RKO (cell line): ENCODE measurements at regions not wholly inside any gene's neighbourhood (a gene's known extent, or its start where the extent isn't known, plus 50 kb on each side); places are given as distances from the start of the nearest gene placed in this dataset.
A peak's percentile ranks its signal among the peaks of the same experiment; 100 is the strongest.

Experiments used
- DNase-seq: peaks from one replicate; pipeline ENCODE4 v3.0.0-alpha.2; 2016; ENCODE audit warnings: low spot score

DNA sequence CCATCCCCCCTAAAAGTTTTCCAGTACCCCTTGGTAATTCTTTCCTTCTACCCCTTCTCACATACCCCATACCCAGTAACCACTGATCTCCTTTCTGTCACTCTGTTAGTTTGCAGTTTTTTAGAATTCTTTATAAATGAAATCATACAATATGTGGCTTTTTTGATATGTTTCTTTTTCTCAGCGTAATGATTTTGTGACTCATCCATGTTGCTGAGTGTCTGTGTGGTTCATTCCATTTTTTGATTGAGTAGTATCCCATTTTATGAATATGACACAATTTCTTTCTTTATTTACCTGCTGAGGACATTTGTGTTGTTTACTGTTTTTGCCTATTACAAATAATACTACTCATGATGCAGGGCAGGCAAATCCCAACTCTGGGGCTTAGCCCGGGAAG, 1605.3 kb downstream of the BRINP3 start:
- DNase-seq, result no peak

- no peak for DNase-seq
Measured at GRCh38 chr1:188877668-188878067, 1600.0 kb downstream of the BRINP3 start.

GRCh38 chr1:188888386-188888785, 1589.3 kb downstream of the BRINP3 start:
- DNase-seq, result peak; percentile 24

- no peak for DNase-seq
Measured at GRCh38 chr1:188889166-188889565, 1588.5 kb downstream of the BRINP3 start.

DNA sequence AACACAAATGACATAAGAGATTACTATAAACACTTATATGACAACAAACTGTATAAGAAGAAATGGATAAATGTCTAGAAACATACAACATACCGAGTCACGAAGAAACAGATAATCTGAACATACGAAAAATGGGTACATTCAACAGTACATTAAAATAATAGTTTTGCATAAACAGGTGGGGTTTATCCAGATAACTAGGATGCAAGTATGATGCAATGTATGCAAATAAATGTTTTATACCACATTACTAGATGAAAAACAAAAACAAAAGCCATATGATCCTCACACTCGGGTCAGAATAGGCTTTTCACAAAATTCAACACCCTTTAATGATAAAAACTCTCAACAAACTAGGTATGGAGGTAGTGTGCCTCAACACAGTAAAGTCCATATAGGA, 1585.7 kb downstream of the BRINP3 start:
- DNase-seq, result no peak

DNA sequence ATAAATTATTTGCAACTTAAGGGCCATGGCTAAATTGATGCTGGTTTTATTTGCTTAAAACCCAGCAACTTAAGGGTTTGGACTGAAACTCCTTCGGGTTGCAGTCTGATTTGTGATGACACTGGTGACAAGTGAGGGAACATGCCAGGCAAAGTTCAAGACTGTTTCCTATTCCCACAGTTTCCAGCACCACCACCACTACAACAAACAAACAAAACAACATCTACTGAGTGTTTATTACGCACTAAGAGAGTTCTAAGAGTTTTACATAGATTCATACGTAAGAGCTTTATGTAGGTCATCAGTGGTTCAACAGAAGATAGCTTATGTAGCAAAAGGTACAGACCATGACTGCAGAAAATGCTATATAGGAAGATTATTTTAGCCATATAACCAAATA, 1582.1 kb downstream of the BRINP3 start:
- no peak for DNase-seq

- no peak for DNase-seq
Measured at GRCh38 chr1:188903241-188903640, 1574.4 kb downstream of the BRINP3 start.

- no peak for DNase-seq
Measured at GRCh38 chr1:188904201-188904600, 1573.5 kb downstream of the BRINP3 start.

- DNase-seq, result no peak
Measured at GRCh38 chr1:188906921-188907641, 1570.6 kb downstream of the BRINP3 start.

DNA sequence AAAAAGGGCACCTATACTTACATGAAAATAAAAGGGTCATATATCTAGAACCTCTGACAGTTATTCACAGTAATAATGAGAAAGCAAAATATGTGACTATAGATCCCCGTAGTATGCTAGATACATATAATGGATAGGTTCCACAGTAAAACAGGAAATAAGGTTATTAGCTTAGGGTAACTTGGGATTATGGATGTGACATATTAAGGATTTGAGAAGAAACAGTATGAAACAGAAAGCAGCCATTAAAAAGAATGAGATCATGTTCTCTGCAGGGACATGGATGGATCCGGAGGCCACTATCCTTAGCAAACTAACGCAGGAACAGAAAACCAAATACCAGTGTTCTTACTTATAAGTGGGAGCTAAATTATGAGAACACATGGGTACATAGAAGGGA, 1547.3 kb downstream of the BRINP3 start:
- DNase-seq, result no peak

DNA sequence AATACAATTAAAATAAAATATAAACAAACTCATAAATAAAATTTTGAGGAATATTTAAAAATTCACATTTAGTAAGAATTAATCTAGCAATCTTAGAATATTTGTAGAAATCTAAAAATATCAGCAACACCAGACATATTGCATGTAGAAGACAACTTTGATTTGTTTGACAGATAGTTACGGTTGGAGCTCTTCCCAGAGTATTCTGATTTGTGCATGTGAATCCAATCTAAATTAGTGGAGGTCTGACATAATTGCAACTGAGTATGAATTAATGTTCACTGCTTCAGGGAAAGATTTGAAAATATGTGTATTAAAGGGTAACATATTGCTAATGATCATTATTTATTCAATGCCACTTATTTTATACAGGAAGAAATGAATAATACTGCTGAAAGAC, 1546.2 kb downstream of the BRINP3 start:
- no peak for DNase-seq

DNA sequence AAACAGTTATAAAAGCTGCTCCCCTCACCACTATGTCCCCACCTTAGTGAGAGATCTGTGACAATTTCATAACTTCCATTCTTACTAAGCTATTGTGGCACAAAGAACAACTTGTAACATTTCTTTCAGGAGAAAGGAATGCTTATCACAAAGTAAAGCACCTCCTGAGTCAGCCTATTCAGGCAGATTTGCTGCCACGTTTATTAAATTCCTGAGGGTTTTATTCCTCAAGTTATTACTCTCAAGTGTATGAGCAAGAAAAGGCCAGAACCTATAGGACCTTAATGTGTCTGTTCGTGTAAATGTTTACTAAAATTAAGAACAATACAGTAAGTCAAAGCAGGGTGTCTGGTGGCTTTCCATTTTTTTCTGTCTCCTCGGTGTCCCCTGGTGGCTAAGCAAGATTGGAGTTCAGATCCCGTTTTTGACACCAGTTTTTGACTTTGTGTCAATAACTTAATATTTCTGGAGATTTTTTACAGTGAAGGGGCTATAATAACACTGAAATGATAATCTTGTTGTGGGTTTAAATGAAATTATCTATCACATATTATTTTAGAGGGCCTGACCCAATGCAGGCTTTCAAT, 1539.6 kb downstream of the BRINP3 start:
- peak; percentile 34 for DNase-seq

DNA sequence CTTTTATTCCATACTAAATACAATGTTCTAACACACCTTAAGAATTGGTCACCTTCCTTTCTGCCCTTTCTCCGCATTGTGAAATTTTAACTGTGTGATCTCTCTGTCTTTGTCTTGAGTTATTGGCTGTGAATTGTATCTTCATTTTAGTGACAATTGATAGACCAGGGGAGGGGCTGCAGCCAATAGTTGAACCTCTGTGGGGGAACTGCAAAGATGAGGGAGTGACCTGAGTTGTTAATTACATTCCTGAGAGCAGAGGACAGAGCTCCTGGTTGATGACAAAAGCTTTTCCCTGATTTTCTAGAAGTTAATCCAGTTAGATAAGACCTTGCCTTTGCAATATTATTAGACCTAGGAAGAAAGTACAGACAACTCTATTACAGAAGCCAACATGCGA, 1535.7 kb downstream of the BRINP3 start:
- no peak for DNase-seq

- DNase-seq, result peak; percentile 14
Measured at GRCh38 chr1:188949701-188950100, 1528.0 kb downstream of the BRINP3 start.

- DNase-seq, result no peak
Measured at GRCh38 chr1:188958461-188959115, 1519.1 kb downstream of the BRINP3 start.

DNA sequence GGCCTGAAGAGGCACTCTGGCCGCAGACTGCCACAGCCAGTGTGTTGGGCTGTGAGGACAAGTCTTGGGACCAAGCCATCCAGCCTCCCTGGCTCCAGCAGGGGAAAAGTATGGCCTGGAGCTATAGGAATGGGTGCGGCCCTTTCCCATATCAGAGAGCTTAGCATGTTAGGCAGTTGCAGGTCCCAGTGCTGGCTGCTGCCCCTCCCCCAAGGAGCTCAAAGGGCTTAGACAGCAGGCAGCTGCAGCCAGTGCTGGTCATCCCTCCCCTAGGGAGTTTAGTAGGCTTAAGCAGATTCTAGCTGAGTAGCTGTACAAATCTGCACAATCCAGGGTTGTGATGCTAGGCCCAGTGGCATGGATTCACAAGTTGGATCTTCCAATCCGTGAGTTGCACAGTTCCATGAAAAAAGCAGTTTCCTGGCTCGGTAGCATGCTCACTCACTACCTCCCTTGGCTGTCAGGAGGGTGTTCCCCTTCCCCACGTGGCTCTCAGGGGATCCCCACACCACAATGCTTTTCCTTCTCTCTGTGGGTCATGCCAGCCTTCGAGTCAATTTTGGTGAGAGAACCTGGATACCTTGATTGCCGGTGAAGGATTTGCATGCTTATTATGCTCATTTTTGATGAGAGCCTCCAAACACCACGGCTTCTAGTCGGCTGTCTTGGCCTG, 1490.8 kb downstream of the BRINP3 start:
- DNase-seq, result no peak

DNA sequence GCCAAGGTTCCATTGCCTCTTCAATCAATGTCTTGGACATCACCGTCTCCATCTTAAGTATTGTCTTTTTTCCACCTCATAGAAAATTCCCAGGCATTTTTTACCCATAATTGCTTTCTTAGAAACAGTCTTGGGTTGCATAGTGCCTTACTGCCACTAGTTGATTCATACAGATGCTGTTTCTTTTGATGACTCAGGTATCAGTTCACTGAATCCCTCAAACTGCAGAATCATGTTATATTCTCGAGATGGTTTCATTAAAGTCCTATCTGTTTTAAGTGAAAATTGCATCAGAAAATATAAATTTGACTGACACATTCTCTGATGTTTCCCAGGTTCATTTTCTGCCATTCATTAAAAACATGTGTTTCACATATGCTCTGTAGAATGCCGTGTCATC, 1489.1 kb downstream of the BRINP3 start:
- DNase-seq, result peak; percentile 63

DNA sequence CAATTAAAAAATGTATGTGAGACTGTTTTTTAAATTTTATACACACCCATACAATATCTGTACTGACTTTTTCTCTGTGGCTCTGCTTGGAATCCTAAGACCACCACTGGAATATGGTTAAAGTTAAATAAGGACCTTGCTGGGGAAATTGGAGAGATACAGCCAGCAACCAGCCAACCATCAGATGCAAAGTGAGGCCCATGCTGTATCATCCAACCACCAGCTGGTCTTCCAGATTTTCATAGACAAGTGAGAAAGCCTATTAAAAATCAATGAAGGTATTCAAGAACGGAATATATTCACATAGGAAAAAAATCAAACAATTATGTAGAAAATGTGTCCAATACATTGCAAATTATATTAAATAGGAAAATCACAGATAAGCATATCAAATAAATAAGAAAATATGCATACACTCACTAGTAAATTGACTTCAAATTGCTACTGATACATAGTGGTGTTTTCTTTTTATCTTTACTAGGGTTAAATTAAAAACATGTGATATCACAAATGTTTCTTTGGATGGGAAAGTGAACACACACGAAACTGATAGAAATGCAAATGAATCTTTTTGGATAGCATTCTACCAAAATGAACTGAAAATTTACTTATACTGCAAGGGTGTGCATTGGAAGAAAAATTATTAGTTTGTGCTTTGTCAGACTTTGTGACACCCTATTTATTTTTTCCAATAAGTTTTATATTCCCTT, 1486.3 kb downstream of the BRINP3 start:
- no peak for DNase-seq

- no peak for DNase-seq
Measured at GRCh38 chr1:189007824-189008223, 1469.8 kb downstream of the BRINP3 start.

DNA sequence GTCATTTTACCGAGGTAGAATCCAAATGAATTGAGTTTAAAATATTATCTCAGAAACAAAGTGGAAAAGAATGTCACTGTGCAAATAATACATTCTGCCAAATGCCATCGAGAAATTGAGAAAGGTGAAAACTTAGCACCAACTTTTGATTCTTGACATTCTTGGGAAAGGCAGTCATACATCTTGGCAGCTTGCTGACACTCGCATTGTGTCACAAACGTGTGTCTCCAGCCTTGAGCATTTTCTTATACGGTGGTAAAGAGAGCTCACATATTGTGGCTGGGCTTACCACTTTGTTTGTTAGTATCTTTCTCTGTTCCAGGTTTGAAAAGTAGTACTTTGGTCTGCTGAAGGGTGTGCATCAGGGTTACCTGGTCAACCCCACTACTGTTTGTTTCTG, 1456.1 kb downstream of the BRINP3 start:
- DNase-seq, result no peak

- DNase-seq, result no peak
Measured at GRCh38 chr1:189022015-189022414, 1455.6 kb downstream of the BRINP3 start.

DNA sequence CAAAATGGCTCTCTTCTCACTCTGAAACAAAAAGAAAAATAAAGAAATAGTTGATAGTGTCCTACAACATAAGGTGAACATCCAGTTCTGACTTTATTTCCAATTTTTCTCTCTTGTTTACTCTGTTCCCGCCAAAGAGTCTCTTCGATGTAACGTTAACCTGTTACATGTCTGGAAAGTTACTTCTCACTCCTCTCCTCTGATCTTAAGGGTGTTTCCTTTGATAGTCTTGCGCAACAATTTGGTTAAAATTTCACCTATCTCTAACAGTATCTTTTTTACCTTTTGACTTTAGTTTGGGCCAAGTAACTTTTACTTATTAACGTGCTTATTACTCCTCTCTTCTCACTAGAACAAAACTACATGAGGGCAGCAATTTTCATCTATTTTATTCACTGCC, 1450.2 kb downstream of the BRINP3 start:
- no peak for DNase-seq
